Left cardiac atrium (tissue), 4 donors: ENCODE measurements at regions not wholly inside any gene's neighbourhood (a gene's known extent, or its start where the extent isn't known, plus 50 kb on each side); places are given as distances from the start of the nearest gene placed in this dataset.
"Not testable (repeated sequence)": the region's sequence is repeated elsewhere in the genome, so short reads cannot be mapped to it uniquely, and the experiment has no call there.

Source experiments
- ATAC-seq, 2 donors: fragments of 200-7000 bp; cut with Tn5 transposase; one replicate each; pipeline ENCODE4 v1.9.1; 2020; ENCODE audit warnings: mild to moderate bottlenecking in 2 of 2, moderate library complexity in 2 of 2
- DNase-seq: peaks from one replicate; pipeline ENCODE4 v3.0.0-alpha.2; 2020
- intact Hi-C, 2 donors: fragments of 100-400 bp; cut with DNase I; formaldehyde crosslinking; loops; one replicate each; pipeline versions ENCODE4 v1.14.1 to v1.15.1; 2022 to 2023
- donor health status: DM: no; HTN: yes; CAD: no.
- donor health status: DM: no; HTN: yes; CAD: no; lungs with severe emphysema.
- donor health status: DM: yes; HTN: yes; CAD: no.
- donor health status: Dilated cardiomyopathy.

GRCh38 chr3:96294143-96294542, 520.3 kb upstream of the EPHA6 start:
- no peak for ATAC-seq
- DNase-seq: no peak
- intact Hi-C loops: no loop called here

GRCh38 chr3:96300743-96301142, 513.7 kb upstream of the EPHA6 start:
- no peak for DNase-seq
- intact Hi-C loops: no loop called here
- no peak for ATAC-seq

GRCh38 chr3:96319166-96319565, 495.2 kb upstream of the EPHA6 start:
- ATAC-seq (no peak), DNase-seq (no peak)
- intact Hi-C loops: no loop called here

- ATAC-seq (no peak), DNase-seq (no peak)
- intact Hi-C loops: no loop called here
Observed at GRCh38 chr3:96324087-96324486, 490.3 kb upstream of the EPHA6 start.

GRCh38 chr3:96330795-96331194, 483.6 kb upstream of the EPHA6 start:
- intact Hi-C loops: no loop called here
- no peak for ATAC-seq
- DNase-seq: no peak

- DNase-seq (no peak), ATAC-seq (no peak)
- intact Hi-C loops: no loop called here
Observed at GRCh38 chr3:96331341-96331740, 483.1 kb upstream of the EPHA6 start.

- DNase-seq: no peak
- ATAC-seq: no peak
- intact Hi-C loops: no loop called here
Observed at GRCh38 chr3:96334779-96335178, 479.6 kb upstream of the EPHA6 start.

GRCh38 chr3:96347289-96347688, 467.1 kb upstream of the EPHA6 start:
- ATAC-seq: no peak
- intact Hi-C loops: no loop called here
- DNase-seq: no peak

GRCh38 chr3:96351598-96351997, 462.8 kb upstream of the EPHA6 start:
- ATAC-seq, DNase-seq, intact Hi-C loops: not testable (repeated sequence)

- no peak for DNase-seq
- ATAC-seq: no peak
- intact Hi-C loops: no loop called here
Observed at GRCh38 chr3:96354106-96354505, 460.3 kb upstream of the EPHA6 start.

- DNase-seq (no peak), ATAC-seq (no peak)
- intact Hi-C loops: no loop called here
Observed at GRCh38 chr3:96354742-96355141, 459.7 kb upstream of the EPHA6 start.

- ATAC-seq: no peak
- intact Hi-C loops: no loop called here
- DNase-seq: no peak
Observed at GRCh38 chr3:96361241-96361640, 453.2 kb upstream of the EPHA6 start.

GRCh38 chr3:96370637-96371036, 443.8 kb upstream of the EPHA6 start:
- DNase-seq: no peak
- no peak for ATAC-seq
- intact Hi-C loops: no loop called here

GRCh38 chr3:96410006-96410730, 404.2 kb upstream of the EPHA6 start:
- intact Hi-C loops: no loop called here
- no peak for ATAC-seq
- DNase-seq: no peak

GRCh38 chr3:96416549-96417255, 397.7 kb upstream of the EPHA6 start:
- DNase-seq (no peak), ATAC-seq (no peak)
- intact Hi-C loops: no loop called here

GRCh38 chr3:96428097-96428496, 386.3 kb upstream of the EPHA6 start:
- no peak for DNase-seq
- intact Hi-C loops: no loop called here
- no peak for ATAC-seq

GRCh38 chr3:96430079-96430478, 384.3 kb upstream of the EPHA6 start:
- no peak for DNase-seq
- intact Hi-C loops: no loop called here
- no peak for ATAC-seq

GRCh38 chr3:96434651-96435050, 379.7 kb upstream of the EPHA6 start:
- intact Hi-C loops: no loop called here
- DNase-seq (no peak), ATAC-seq (no peak)

GRCh38 chr3:96449346-96449745, 365.0 kb upstream of the EPHA6 start:
- no peak for ATAC-seq
- intact Hi-C loops: no loop called here
- DNase-seq: no peak

GRCh38 chr3:96449803-96450202, 364.6 kb upstream of the EPHA6 start:
- no peak for DNase-seq
- no peak for ATAC-seq
- intact Hi-C loops: no loop called here

GRCh38 chr3:96450699-96451098, 363.7 kb upstream of the EPHA6 start:
- DNase-seq (no peak), ATAC-seq (no peak)
- intact Hi-C loops: no loop called here
